GM21723 (cell line): ENCODE measurements at regions not wholly inside any gene's neighbourhood (a gene's known extent, or its start where the extent isn't known, plus 50 kb on each side); places are given as distances from the start of the nearest gene placed in this dataset.

Experiments used
- ATAC-seq: cut with Tn5 transposase; IDR thresholded peaks from one replicate; pipeline ENCODE4 v1.9.1; 2021; ENCODE audit warnings: mild to moderate bottlenecking, moderate library complexity; ENCODE audit not compliant: unreplicated experiment

DNA sequence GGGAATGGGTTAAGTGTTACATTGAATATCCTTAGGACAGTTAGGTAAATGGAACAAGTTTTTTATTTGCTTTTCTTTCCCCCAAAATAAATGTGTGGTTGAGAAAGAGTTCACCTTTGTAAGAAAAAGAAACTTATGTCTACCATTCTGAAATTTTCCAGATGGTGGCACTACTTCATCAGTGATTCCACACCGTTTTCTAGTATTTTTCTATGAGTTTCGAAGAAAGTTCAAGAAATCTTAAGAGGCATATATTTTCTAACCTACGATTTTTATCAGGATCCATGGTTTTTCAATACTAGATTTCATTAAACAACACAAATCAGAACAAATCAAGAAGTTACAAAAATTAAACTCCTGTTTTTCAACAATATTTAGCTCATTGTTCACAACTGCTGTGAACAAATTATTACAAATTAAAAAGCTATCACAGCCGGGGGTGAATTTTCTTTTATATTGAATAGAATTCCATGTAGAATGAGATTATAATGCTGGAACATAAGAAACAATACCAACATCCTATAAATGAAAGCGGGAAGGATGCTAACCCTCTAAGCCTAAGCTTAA, 163.1 kb upstream of the NPVF start:
- ATAC-seq = no peak

- ATAC-seq = no peak
These were observed 163.8 kb upstream of the NPVF start for GRCh38 chr7:25391961-25392587.

DNA sequence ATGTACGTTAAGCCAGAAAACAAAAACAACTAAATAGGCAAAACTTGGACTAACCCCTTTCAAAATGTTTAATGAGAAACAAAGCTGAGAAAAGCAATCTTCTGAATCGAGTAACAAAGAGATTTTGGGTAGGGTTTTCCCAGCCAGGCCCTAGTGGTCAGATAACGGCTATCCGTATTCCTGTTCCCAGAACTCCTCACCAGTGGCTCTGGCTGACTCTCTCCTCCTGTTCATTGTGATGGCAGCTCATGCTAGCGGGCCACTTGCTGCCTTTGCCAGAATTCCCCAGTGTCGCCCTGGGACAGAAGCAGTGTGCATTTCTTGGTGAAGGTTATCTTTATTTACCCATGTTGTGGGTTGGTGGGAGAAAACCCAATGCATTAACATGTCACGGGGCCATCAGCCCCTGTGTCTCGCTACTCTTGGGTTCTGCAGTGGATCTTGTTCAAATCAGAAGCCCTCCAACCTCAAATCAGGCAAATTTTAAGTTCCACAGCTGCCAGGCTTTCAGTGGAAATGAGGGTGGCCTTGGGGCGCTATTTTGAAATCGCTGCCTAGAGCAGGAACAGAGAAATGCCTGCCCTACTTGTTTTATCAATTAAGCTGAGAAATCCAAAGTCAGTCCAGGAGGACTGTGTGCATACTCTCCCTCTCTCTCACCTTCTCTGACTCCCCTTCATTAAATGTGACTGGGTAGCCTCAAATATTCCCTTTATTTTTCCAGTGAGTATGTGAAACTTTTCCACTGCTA, 164.5 kb upstream of the NPVF start:
- no peak for ATAC-seq

- no peak for ATAC-seq
These were observed 167.7 kb upstream of the NPVF start for GRCh38 chr7:25395976-25396375.

DNA sequence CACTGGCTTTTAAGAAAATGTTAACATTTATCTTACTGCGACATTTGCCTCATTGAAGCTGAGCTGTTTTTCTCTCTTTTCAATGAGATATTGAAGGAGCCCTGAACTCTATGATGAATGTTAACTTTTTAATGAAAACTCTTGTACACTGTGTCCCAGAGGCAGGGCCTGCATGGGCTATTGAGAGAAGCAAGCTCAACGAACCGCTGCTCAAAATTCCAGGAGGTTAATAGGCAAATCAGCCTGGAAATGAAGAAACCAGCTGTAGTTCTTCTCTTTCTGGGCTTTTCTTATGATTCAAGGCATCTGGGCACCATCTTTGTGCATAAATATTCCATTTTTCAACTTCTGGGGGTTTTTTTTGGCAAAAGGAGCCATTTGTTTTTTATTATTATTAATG, 168.4 kb upstream of the NPVF start:
- no peak for ATAC-seq

GRCh38 chr7:25398418-25398817, 170.1 kb upstream of the NPVF start:
- no peak for ATAC-seq

- no peak for ATAC-seq
These were observed 170.9 kb upstream of the NPVF start for GRCh38 chr7:25399000-25399750.

DNA sequence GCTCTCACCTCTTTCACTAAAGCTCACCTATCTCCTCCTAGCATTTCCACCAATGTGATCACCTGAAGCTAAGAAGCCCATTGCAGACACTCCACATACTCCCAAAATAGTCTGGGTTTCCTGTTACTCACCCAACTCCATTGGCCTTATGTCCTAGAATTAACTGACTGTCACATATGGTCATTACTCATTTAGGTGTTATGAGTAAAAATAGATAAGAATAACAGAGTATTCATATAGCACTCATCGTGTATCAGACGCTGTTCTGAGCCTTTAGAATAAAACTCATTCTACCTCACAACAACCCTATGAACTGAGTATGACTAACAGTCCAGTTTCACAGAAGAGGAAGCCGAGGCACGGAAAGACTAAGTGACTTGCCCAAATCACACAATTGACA, 174.2 kb upstream of the NPVF start:
- ATAC-seq = no peak

DNA sequence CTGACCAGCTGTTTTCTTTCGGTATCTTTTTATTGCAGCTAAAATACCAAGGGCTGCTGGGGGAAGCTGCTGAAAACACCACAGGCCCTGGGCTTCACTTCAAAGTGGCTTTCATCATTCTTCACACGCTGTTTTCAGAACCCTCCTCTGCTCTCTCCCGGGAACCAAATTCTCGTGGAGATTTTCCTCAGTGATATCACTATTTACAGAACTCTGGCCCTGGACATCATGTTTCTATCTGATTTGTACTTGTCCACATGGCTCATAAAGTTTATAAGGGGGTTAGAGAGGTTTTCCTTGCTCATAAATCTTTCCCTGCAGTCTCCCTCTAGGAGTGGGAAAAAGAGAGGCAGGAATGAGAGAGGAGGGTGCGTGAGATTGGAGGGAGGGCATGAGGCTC, 177.4 kb upstream of the NPVF start:
- no peak for ATAC-seq

DNA sequence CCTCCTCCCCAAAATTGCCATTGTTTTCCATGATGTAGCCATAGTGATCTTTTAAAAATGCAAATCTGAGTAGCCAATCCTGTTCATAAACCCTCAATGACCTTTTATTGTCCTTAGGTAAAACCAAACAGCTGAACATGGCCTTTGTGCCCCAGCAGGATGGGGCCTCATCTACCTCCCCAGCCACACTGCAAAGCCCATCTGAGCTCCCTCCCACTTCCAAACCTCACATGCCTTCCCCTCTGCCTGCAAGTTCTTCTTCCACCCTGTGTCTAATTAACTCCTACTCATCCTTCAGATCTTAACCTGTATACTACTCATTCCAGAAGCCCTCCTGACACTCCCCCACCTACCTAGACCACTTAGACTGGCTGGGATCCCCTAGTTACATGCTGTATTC, 178.8 kb upstream of the NPVF start:
- ATAC-seq = no peak

DNA sequence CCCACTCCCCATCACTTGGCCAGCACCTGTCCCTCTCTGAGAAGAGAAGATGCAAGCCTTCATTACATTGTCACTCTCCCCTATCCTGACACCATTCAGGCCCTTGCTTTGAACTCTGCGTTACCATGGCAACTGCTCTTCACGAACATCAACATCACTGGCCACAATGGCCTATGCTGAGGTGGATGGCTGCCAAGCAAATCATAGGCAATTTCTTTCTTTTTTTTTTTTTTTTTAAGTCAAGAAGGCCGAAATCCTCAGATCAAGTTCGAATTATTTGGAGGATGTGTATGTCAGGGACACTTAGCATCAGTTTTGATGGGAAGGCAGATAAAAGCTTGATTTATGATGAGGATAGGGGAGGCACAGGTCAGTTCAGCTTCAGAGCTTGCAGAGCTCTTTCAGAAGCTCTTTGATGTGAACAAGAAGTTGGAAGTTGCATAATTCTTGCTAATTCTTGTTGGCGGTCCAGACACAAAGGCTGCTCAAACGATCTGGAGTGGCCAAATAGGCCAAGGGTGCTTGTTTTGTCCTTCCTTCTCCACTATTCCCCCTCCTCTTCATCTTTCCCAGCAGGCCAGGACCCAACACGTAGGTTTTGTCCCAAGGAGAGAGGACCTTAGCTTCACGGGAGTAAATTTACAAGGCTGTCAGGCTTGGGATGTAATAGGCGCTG, 179.9 kb upstream of the NPVF start:
- ATAC-seq = no peak

GRCh38 chr7:25408876-25409275, 180.6 kb upstream of the NPVF start:
- no peak for ATAC-seq

- ATAC-seq = no peak
These were observed 181.8 kb upstream of the NPVF start for GRCh38 chr7:25409897-25410636.

GRCh38 chr7:25420771-25421170, 192.5 kb upstream of the NPVF start:
- no peak for ATAC-seq

DNA sequence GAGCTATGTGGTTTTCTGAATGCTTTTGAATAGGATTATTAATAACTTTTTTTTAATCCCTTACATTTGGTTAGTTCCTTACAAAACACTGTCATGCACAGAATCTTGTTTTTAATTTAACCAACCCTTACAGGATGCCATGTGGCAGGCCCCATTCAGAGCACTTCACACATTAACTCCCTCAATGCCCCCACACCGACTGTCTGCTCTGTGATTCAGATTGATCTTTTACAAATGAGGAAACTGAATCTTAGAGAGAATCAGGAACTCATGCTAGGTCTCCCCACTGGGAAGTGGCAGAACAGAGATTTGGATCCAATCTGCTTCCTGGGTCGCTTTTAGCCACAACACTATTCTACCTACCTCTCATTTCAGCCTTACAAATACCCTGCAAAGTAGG, 195.8 kb upstream of the NPVF start:
- no peak for ATAC-seq

DNA sequence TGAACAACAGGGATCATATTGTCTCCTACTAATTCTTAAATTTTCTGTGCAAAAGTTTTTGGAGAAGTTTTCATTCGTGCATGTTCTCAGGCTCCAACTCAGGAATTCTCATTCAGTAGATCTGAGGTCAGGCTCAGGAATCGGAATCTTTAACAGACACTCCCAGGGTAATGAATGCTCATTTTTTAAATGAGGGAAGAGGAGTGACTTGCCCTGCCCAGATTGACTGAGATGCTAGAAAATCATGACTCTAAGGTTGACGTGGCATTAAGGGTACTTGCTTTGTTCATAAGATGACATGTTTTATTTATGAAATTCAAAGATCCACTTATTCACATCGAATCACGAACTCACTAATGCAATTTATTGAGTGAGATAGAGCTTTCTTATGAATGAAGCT, 196.6 kb upstream of the NPVF start:
- ATAC-seq = no peak

GRCh38 chr7:25427721-25428120, 199.4 kb upstream of the NPVF start:
- ATAC-seq = no peak

- ATAC-seq = no peak
These were observed 201.4 kb upstream of the NPVF start for GRCh38 chr7:25429731-25430130.

- no peak for ATAC-seq
These were observed 202.1 kb upstream of the NPVF start for GRCh38 chr7:25430200-25430931.

DNA sequence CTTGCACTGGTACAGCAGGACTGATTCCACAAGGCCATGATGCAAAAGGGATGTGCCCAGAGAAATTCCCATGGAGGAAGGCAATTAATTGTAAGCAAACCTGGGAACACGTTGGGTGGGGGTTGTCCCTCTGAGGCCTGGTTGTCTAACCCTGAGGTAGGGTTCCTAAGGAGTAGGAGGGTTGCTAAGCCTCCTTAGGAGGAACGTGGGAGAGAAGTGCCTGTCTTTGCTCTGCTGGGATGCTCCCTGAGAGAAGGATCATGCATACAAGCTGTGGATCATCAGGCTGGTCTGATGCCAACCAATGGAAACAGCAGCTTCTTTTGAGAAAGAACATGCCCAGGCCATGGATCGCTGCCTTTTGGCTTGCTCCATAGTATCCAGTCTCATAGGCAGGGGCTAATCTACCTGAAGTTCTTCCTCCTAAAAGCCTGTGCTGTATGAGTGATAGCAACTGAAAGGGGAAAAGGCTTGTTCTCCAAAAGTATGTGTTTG, 203.7 kb upstream of the NPVF start:
- ATAC-seq = no peak
